ENCODE measurements at regions not wholly inside any gene's neighbourhood (a gene's known extent, or its start where the extent isn't known, plus 50 kb on each side); places are given as distances from the start of the nearest gene placed in this dataset.

- Histone ChIP-seq H3K4me3 (peak overlapping the region; percentile 34 to 71), H3K9me3 (no peaks in the 10 kb centered on the region), H3K4me1 (peaks cover 0 to 37% (median 6%) of the 10 kb centered on the region in 3 donors), H3K27ac (peak overlapping the region; percentile 83 to 93 (median 90)), H3K27me3 (no peaks in the 10 kb centered on the region), H3K36me3 (no peaks in the 10 kb centered on the region)
- peak; percentile 94 for ATAC-seq
- TF ChIP-seq POLR2A (IDR thresholded peaks at IDR 0.05) (peak; percentile 81 to 87), CTCF (IDR thresholded peaks at IDR 0.05) (peak in 3 of 4 experiments; percentile 30 to 54 (median 40)), EP300 (IDR thresholded peaks at IDR 0.05) (no peak), POLR2AphosphoS5 (IDR thresholded peaks at IDR 0.05) (peak; percentile 86)
- 5% methylated on average over 4 of the region's 84 CpGs; no CpG with 5 or more reads in 1 of the 2 donors for WGBS, 2 donors (ENCODE audit: low coverage in 1 of 2)
These were observed 109.2 kb upstream of the EGLN3 start for GRCh38 chr14:34059925-34060650.

- TF ChIP-seq POLR2AphosphoS5 (IDR thresholded peaks at IDR 0.05) (no peak), POLR2A (IDR thresholded peaks at IDR 0.05) (no peak), CTCF (IDR thresholded peaks at IDR 0.05) (no peak), EP300 (IDR thresholded peaks at IDR 0.05) (no peak)
- Histone ChIP-seq H3K27ac (peak overlapping the region; percentile 83 to 93 (median 90)), H3K4me1 (peaks cover 0 to 32% (median 6%) of the 10 kb centered on the region in 3 donors), H3K36me3 (no peaks in the 10 kb centered on the region), H3K27me3 (no peaks in the 10 kb centered on the region), H3K9me3 (no peaks in the 10 kb centered on the region), H3K4me3 (peak overlapping the region; percentile 34 to 71)
- 76 to 78% methylated on average over 7 to 12 of the region's 16 CpGs for WGBS, 2 donors (ENCODE audit: low coverage in 1 of 2)
- no peak for ATAC-seq
These were observed 108.4 kb upstream of the EGLN3 start for GRCh38 chr14:34059037-34059924.

GRCh38 chr14:34058510-34058909 is 107.6 kb upstream of the EGLN3 start:
- no peak for ATAC-seq
- Histone ChIP-seq H3K27me3 (no peaks in the 10 kb centered on the region), H3K27ac (no peak overlapping the region), H3K4me3 (no peak overlapping the region), H3K36me3 (no peaks in the 10 kb centered on the region), H3K9me3 (no peaks in the 10 kb centered on the region), H3K4me1 (peaks cover 0 to 32% (median 6%) of the 10 kb centered on the region in 3 donors)
- TF ChIP-seq POLR2AphosphoS5 (IDR thresholded peaks at IDR 0.05) (no peak), POLR2A (IDR thresholded peaks at IDR 0.05) (no peak), EP300 (IDR thresholded peaks at IDR 0.05) (no peak), CTCF (IDR thresholded peaks at IDR 0.05) (no peak)
- 90 to 94% methylated on average over 2 to 3 of the region's 3 CpGs for WGBS, 2 donors (ENCODE audit: low coverage in 1 of 2)

GRCh38 chr14:34056046-34056445 is 105.2 kb upstream of the EGLN3 start:
- no peaks in the 10 kb centered on the region for H3K9me3 ChIP-seq
- H3K36me3 ChIP-seq, result no peaks in the 10 kb centered on the region
- TF ChIP-seq CTCF (IDR thresholded peaks at IDR 0.05), result no peak
- no peak for TF ChIP-seq POLR2AphosphoS5 (IDR thresholded peaks at IDR 0.05)
- no peak for TF ChIP-seq POLR2A (IDR thresholded peaks at IDR 0.05)
- TF ChIP-seq EP300 (IDR thresholded peaks at IDR 0.05), result no peak
- ATAC-seq, result no peak
- H3K27me3 ChIP-seq, result no peaks in the 10 kb centered on the region
- WGBS, 2 donors (ENCODE audit: low coverage in 1 of 2), result 44 to 83% methylated on average over 1 of the region's 1 CpG
- H3K4me3 ChIP-seq, result no peak overlapping the region
- H3K4me1 ChIP-seq, result peaks cover 0 to 36% (median 6%) of the 10 kb centered on the region in 3 donors
- H3K27ac ChIP-seq, result no peak overlapping the region
